ENCODE measurements at regions not wholly inside any gene's neighbourhood (a gene's known extent, or its start where the extent isn't known, plus 50 kb on each side); places are given as distances from the start of the nearest gene placed in this dataset.

GRCh38 chr4:129863206-129863605 is 767.3 kb downstream of the C4orf33 start:
- Histone ChIP-seq H3K9me1 (ENCODE audit: insufficient read depth, low read length) (no peaks in the 10 kb centered on the region), H3K9me3 (ENCODE audit: control insufficient read depth, insufficient read depth, low read length) (peaks cover 2% of the 10 kb centered on the region; the same call in 1 of the 2 replicates), H2BK5ac (ENCODE audit: low read depth, low read length, poor library complexity, severe bottlenecking) (no peak overlapping the region), H2AK5ac (ENCODE audit: low read depth, low read length) (no peak overlapping the region), H4K5ac (ENCODE audit: low read depth, low read length) (no peak overlapping the region), H3K27ac (ENCODE audit: insufficient read depth, low read length) (no peak overlapping the region), H2AFZ (replicated peaks; ENCODE audit: low read length, poor library complexity) (no peak overlapping the region), H3K56ac (ENCODE audit: extremely low read depth, insufficient read depth, low read length) (no peak overlapping the region), H2BK15ac (ENCODE audit: low read depth, low read length) (no peak overlapping the region), H3K4me2 (ENCODE audit: low read depth, low read length) (no peak overlapping the region), H3K27me3 (ENCODE audit: control insufficient read depth, insufficient read depth, low read length) (no peaks in the 10 kb centered on the region), H2BK120ac (ENCODE audit: low read depth, low read length) (no peak overlapping the region), H3K23ac (ENCODE audit: low read depth, low read length) (no peak overlapping the region), H3K9ac (ENCODE audit: low read depth, low read length) (no peak overlapping the region), H4K8ac (ENCODE audit: low read depth in 2 of 2, low read length in 2 of 2) (no peak overlapping the region), H3K36me3 (ENCODE audit: control insufficient read depth, insufficient read depth, low read length) (no peaks in the 10 kb centered on the region), H4K91ac (ENCODE audit: insufficient read depth, low read depth, low read length) (no peak overlapping the region), H3K4me1 (ENCODE audit: control insufficient read depth, insufficient read depth, low read length) (no peaks in the 10 kb centered on the region), H2BK20ac (ENCODE audit: low read depth, low read length) (no peak overlapping the region), H3K79me1 (ENCODE audit: low read depth in 1 of 2, low read length in 2 of 2) (no peaks in the 10 kb centered on the region), H4K20me1 (ENCODE audit: insufficient read depth, low read length) (no peaks in the 10 kb centered on the region), H3K14ac (replicated peaks; ENCODE audit: low read depth, low read length) (no peak overlapping the region), H3K4me3 (ENCODE audit: insufficient read depth, low read depth, low read length) (no peak overlapping the region), H2AK9ac (replicated peaks; ENCODE audit: low read depth, low read length, poor library complexity) (no peak overlapping the region), H3K4ac (ENCODE audit: low read depth, low read length) (no peak overlapping the region), H3K18ac (ENCODE audit: low read depth, low read length) (no peak overlapping the region)
- POLR2A ChIA-PET (ENCODE audit: unreplicated experiment): no interaction called here
- no TSS peak for BruUV-seq (replicated peaks)
- WGBS, 2 experiments (ENCODE audit: extremely low coverage in 2 of 2, insufficient read length in 1 of 2): no CpG with 5 or more reads among the region's 3 CpGs
- in situ Hi-C loops (cut with MboI; ENCODE audit: low sequenced_read_pairs): no loop called here
- DNase-seq: no peak
- intact Hi-C loops (cut with micrococcal nuclease): no loop called here
- dilution Hi-C loops (cut with HindIII; ENCODE audit: low sequenced_read_pairs, unreplicated experiment): no loop called here
- ATAC-seq (ENCODE audit: low read depth): no peak
- no peak for TF ChIP-seq RAD21 (IDR thresholded peaks at IDR 0.05; ENCODE audit: low read length)
- TF ChIP-seq RFX5 (IDR thresholded peaks at IDR 0.05; ENCODE audit: low read depth, low read length): no peak
- TF ChIP-seq NFE2L2 (IDR thresholded peaks at IDR 0.05; ENCODE audit: low read depth, low read length): no peak
- TF ChIP-seq CHD1 (IDR thresholded peaks at IDR 0.05; ENCODE audit: low read depth, low read length): no peak
- no peak for TF ChIP-seq SMC3 (IDR thresholded peaks at IDR 0.05; ENCODE audit: low read depth, low read length)
- TF ChIP-seq BHLHE40 (IDR thresholded peaks at IDR 0.05; ENCODE audit: low read depth, low read length): no peak
- no peak for TF ChIP-seq USF2 (IDR thresholded peaks at IDR 0.05; ENCODE audit: low read depth, low read length)
- TF ChIP-seq FOS (IDR thresholded peaks at IDR 0.05; ENCODE audit: low read depth, low read length): no peak
- TF ChIP-seq CEBPB (IDR thresholded peaks at IDR 0.05; ENCODE audit: low read depth, low read length): no peak
- no peak for TF ChIP-seq MAZ (IDR thresholded peaks at IDR 0.05; ENCODE audit: borderline replicate concordance, low read depth, low read length)
- no peak for TF ChIP-seq RCOR1 (IDR thresholded peaks at IDR 0.05; ENCODE audit: insufficient replicate concordance, low read length)
- no peak for TF ChIP-seq MAFK (IDR thresholded peaks at IDR 0.05; ENCODE audit: low read depth, low read length)
- CTCF ChIA-PET: no interaction called here

Measured in IMR-90 (cell line).